Trophoblast cell (in vitro differentiated cells and primary cell): ENCODE measurements at regions not wholly inside any gene's neighbourhood (a gene's known extent, or its start where the extent isn't known, plus 50 kb on each side); places are given as distances from the start of the nearest gene placed in this dataset.

Experiments used
- DNase-seq, 2 donors: peaks; one replicate each; pipeline ENCODE4 v3.0.0-alpha.2; 2016
- H2AFZ ChIP-seq: 2 replicates; pipeline ENCODE4 v1.6.1; 2013; ENCODE audit warnings: low read length, moderate library complexity, mild to moderate bottlenecking; ENCODE audit not compliant: insufficient read depth, poor library complexity
- H2AK5ac ChIP-seq: 2 replicates; pipeline ENCODE4 v1.6.1; 2013; ENCODE audit warnings: mild to moderate bottlenecking, low read length
- H2BK120ac ChIP-seq: 2 replicates; pipeline ENCODE4 v1.6.1; 2013; ENCODE audit warnings: low read length, mild to moderate bottlenecking, moderate library complexity; ENCODE audit not compliant: insufficient read depth, poor library complexity
- H2BK12ac ChIP-seq: 2 replicates; pipeline ENCODE4 v1.6.1; 2013; ENCODE audit warnings: mild to moderate bottlenecking, low read length, moderate library complexity
- H2BK5ac ChIP-seq: 2 replicates; pipeline ENCODE4 v1.6.1; 2013; ENCODE audit warnings: low read length, low read depth, moderate library complexity, mild to moderate bottlenecking; ENCODE audit not compliant: poor library complexity
- H3K14ac ChIP-seq: 2 replicates; pipeline ENCODE4 v1.6.1; 2013; ENCODE audit warnings: mild to moderate bottlenecking, low read length
- H3K18ac ChIP-seq: 2 replicates; pipeline ENCODE4 v1.6.1; 2013; ENCODE audit warnings: mild to moderate bottlenecking, low read length
- H3K23ac ChIP-seq: 2 replicates; pipeline ENCODE4 v1.6.1; 2013; ENCODE audit warnings: low read length
- H3K27ac ChIP-seq: 2 replicates; pipeline ENCODE4 v1.5.1; 2013; ENCODE audit warnings: low read depth, mild to moderate bottlenecking, inconsistent platforms, low read length, moderate library complexity
- H3K27me3 ChIP-seq: 2 replicates; pipeline ENCODE4 v1.6.1; 2013; ENCODE audit warnings: inconsistent platforms, mild to moderate bottlenecking, low read length, moderate library complexity; ENCODE audit not compliant: insufficient read depth
- H3K36me3 ChIP-seq, 2 experiments: 1 replicate in 1 of 2; 2 replicates in 1 of 2; pipeline ENCODE4 v1.6.1; 2013; ENCODE audit warnings: low read length in 2 of 2, mild to moderate bottlenecking in 2 of 2, moderate library complexity in 1 of 2; ENCODE audit not compliant: insufficient read depth in 2 of 2, control insufficient read depth in 1 of 2
- H3K4ac ChIP-seq: 2 replicates; pipeline ENCODE4 v1.6.1; 2013; ENCODE audit warnings: low read depth, mild to moderate bottlenecking, low read length, moderate library complexity
- H3K4me1 ChIP-seq, 2 experiments: 1 replicate in 1 of 2; 2 replicates in 1 of 2; pipeline ENCODE4 v1.6.1; 2013; ENCODE audit warnings: low read length in 2 of 2, mild to moderate bottlenecking in 2 of 2, moderate library complexity in 1 of 2; ENCODE audit not compliant: insufficient read depth in 2 of 2, control insufficient read depth in 1 of 2
- H3K4me2 ChIP-seq: 2 replicates; pipeline ENCODE4 v1.6.1; 2013; ENCODE audit warnings: inconsistent platforms, mild to moderate bottlenecking, low read length, moderate library complexity
- H3K4me3 ChIP-seq: 2 replicates; pipeline ENCODE4 v1.5.1; 2013; ENCODE audit warnings: mild to moderate bottlenecking, low read depth, low read length, inconsistent platforms
- H3K79me1 ChIP-seq: one replicate; pipeline ENCODE4 v1.6.1; 2013; ENCODE audit warnings: low read length
- H3K79me2 ChIP-seq: 2 replicates; pipeline ENCODE4 v1.6.1; 2013; ENCODE audit warnings: low read length, mild to moderate bottlenecking; ENCODE audit not compliant: control insufficient read depth, insufficient read depth, poor library complexity
- H3K9ac ChIP-seq: 2 replicates; pipeline ENCODE4 v1.6.1; 2013; ENCODE audit warnings: mild to moderate bottlenecking, low read length
- H3K9me3 ChIP-seq: 2 replicates; pipeline ENCODE4 v1.6.1; 2013; ENCODE audit warnings: low read depth, mild to moderate bottlenecking, control low read depth, inconsistent platforms, low read length; ENCODE audit not compliant: insufficient read depth
- H4K12ac ChIP-seq: 2 replicates; pipeline ENCODE4 v1.6.1; 2013; ENCODE audit warnings: low read depth, mild to moderate bottlenecking, low read length, moderate library complexity
- H4K8ac ChIP-seq: 2 replicates; pipeline ENCODE4 v1.6.1; 2013; ENCODE audit warnings: low read depth, mild to moderate bottlenecking, low read length, moderate library complexity
- H4K91ac ChIP-seq: one replicate; pipeline ENCODE4 v1.6.1; 2013; ENCODE audit warnings: low read depth, mild to moderate bottlenecking, low read length, moderate library complexity
- WGBS: extraction: QIAGEN DNeasy Blood & Tissue Kit; methylation state at CpG from one replicate; pipeline ENCODE4 v1.1.7; 2013; ENCODE audit warnings: missing lambda C conversion rate; ENCODE audit not compliant: insufficient read length, insufficient coverage; ENCODE audit errors: extremely low coverage; 5-methylcytosine and 5-hydroxymethylcytosine counted together

DNA sequence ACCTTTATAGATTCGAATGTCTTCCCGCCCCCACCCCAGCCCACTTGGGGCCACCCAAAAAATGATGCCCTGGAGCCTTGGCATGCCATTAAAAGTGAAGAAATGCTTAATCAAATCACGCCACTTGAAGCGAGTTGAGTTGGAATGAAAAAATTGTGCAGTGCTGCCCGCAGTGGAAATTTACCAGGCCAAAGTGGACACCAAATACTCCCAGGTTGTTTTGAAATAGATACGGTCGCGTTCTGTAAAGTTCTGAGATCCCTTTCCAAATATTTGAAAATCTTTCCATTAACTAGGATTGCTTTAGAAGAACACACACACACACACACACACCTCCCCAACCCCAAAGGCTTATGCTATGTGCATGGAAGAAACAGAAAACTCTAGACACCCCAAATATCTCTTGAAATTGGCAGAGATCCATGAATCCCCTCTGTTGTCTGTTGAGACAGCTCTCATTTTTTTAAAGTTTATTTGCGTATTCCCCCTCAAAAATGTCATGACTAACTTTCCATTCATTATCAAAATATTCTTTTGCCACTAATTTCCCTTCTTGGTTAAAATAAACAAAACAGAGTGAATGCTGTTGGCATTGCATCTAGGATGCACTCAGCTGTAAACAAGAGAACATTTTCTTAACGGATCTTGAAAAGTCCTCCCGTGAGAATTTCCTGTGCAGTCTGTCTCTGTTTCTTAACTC lies 142.3 kb upstream of the KCNE2 start:
- H2BK5ac ChIP-seq: no peak overlapping the region
- peaks cover 2% of the 10 kb centered on the region for H3K9me3 ChIP-seq
- H3K18ac ChIP-seq: no peak overlapping the region
- H4K12ac ChIP-seq: no peak overlapping the region
- H3K4me3 ChIP-seq: no peak overlapping the region
- peak; percentile 78 to 93 for DNase-seq
- WGBS: no CpG with 5 or more reads among the region's 11 CpGs
- no peak overlapping the region for H2AK5ac ChIP-seq
- H2AFZ ChIP-seq: no peak overlapping the region
- no peak overlapping the region for H3K9ac ChIP-seq
- no peaks in the 10 kb centered on the region for H3K79me2 ChIP-seq
- no peaks in the 10 kb centered on the region for H3K79me1 ChIP-seq
- no peak overlapping the region for H3K4ac ChIP-seq
- H3K4me1 ChIP-seq: no peaks in the 10 kb centered on the region
- H4K8ac ChIP-seq: no peak overlapping the region
- no peak overlapping the region for H2BK120ac ChIP-seq
- no peak overlapping the region for H3K14ac ChIP-seq
- H4K91ac ChIP-seq: no peak overlapping the region
- no peak overlapping the region for H3K4me2 ChIP-seq
- no peaks in the 10 kb centered on the region for H3K36me3 ChIP-seq
- no peak overlapping the region for H2BK12ac ChIP-seq
- H3K27me3 ChIP-seq: no peaks in the 10 kb centered on the region
- H3K23ac ChIP-seq: no peak overlapping the region
- H3K27ac ChIP-seq: no peak overlapping the region

DNA sequence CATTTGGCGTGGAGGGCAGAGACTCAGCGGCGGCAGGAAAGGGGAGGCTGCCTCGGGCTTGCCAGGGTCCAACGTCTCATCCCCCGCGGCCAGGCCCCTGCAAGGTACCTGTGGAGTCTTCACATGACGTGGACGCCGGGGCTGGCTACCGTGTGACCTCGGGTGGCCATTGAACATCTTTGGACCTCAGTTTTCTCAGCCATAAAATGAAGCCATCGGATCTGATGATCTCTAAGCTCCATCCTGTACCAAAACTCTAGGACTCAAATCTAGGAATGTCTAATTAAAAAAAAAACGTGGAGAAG lies 141.8 kb upstream of the KCNE2 start:
- no peak overlapping the region for H3K4ac ChIP-seq
- WGBS: no CpG with 5 or more reads among the region's 14 CpGs

DNA sequence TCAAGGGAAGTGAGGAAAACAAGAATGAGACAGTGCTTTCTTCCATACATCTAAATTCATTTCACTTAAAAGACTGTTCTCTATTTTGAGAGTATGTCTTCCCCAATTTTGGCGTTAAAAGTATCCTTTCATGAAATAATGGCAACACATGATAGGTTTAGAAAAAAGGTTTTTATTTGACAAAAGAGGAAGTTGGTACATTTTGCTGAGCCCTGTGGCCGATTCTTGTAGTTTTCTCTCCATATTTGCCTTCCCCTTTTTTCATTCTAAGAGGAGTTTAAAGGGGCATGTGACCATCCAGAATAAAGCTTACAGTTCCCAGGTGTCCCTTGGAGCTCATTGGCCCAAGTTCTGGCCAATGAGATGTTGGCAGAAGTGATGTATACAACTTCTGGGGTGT lies 140.4 kb upstream of the KCNE2 start:
- no peaks in the 10 kb centered on the region for H3K36me3 ChIP-seq
- WGBS: no CpG with 5 or more reads among the region's 2 CpGs
- H3K79me1 ChIP-seq: no peaks in the 10 kb centered on the region

More for the DNA sequence above, 141.8 kb upstream of the KCNE2 start:
- no peak overlapping the region for H2BK5ac ChIP-seq
- H2BK12ac ChIP-seq: no peak overlapping the region
- H4K12ac ChIP-seq: no peak overlapping the region
- no peaks in the 10 kb centered on the region for H3K36me3 ChIP-seq
- H2AFZ ChIP-seq: no peak overlapping the region
- H3K27ac ChIP-seq: no peak overlapping the region
- no peak for DNase-seq
- H2AK5ac ChIP-seq: no peak overlapping the region
- no peak overlapping the region for H3K14ac ChIP-seq
- no peaks in the 10 kb centered on the region for H3K79me1 ChIP-seq
- H3K27me3 ChIP-seq: no peaks in the 10 kb centered on the region
- no peak overlapping the region for H3K4me3 ChIP-seq
- no peak overlapping the region for H4K91ac ChIP-seq
- no peak overlapping the region for H3K18ac ChIP-seq
- no peak overlapping the region for H3K23ac ChIP-seq
- no peaks in the 10 kb centered on the region for H3K79me2 ChIP-seq
- H2BK120ac ChIP-seq: no peak overlapping the region
- H3K9me3 ChIP-seq: peaks cover 2% of the 10 kb centered on the region
- H3K4me1 ChIP-seq: no peaks in the 10 kb centered on the region
- H4K8ac ChIP-seq: no peak overlapping the region
- H3K9ac ChIP-seq: no peak overlapping the region
- no peak overlapping the region for H3K4me2 ChIP-seq

GRCh38 chr21:34227386-34227852 lies 136.4 kb upstream of the KCNE2 start:
- Histone ChIP-seq H2BK5ac (no peak overlapping the region), H3K4me2 (no peak overlapping the region), H3K9me3 (peaks cover 4% of the 10 kb centered on the region), H3K18ac (no peak overlapping the region), H2AK5ac (no peak overlapping the region), H3K27ac (no peak overlapping the region), H3K4me3 (no peak overlapping the region), H2BK12ac (no peak overlapping the region), H3K9ac (no peak overlapping the region), H3K14ac (no peak overlapping the region), H3K79me1 (no peaks in the 10 kb centered on the region), H3K23ac (no peak overlapping the region), H3K27me3 (no peaks in the 10 kb centered on the region), H3K36me3 (no peaks in the 10 kb centered on the region), H4K91ac (no peak overlapping the region), H3K79me2 (no peaks in the 10 kb centered on the region), H3K4ac (no peak overlapping the region), H4K12ac (no peak overlapping the region), H2AFZ (no peak overlapping the region), H4K8ac (no peak overlapping the region), H2BK120ac (no peak overlapping the region), H3K4me1 (no peaks in the 10 kb centered on the region)
- no CpG with 5 or more reads among the region's 7 CpGs for WGBS
- DNase-seq: no peak

More for the DNA sequence above, 140.4 kb upstream of the KCNE2 start:
- Histone ChIP-seq H3K4ac (no peak overlapping the region), H2BK12ac (no peak overlapping the region), H3K14ac (no peak overlapping the region), H3K18ac (no peak overlapping the region), H4K91ac (no peak overlapping the region), H4K12ac (no peak overlapping the region), H2BK120ac (no peak overlapping the region), H3K4me1 (no peaks in the 10 kb centered on the region), H2AFZ (no peak overlapping the region), H3K9me3 (peaks cover 4% of the 10 kb centered on the region), H2BK5ac (no peak overlapping the region), H3K4me3 (no peak overlapping the region), H4K8ac (no peak overlapping the region), H3K9ac (no peak overlapping the region), H2AK5ac (no peak overlapping the region), H3K27ac (no peak overlapping the region), H3K4me2 (no peak overlapping the region), H3K27me3 (no peaks in the 10 kb centered on the region), H3K79me2 (no peaks in the 10 kb centered on the region), H3K23ac (no peak overlapping the region)
- DNase-seq: no peak
